ENCODE measurements at regions not wholly inside any gene's neighbourhood (a gene's known extent, or its start where the extent isn't known, plus 50 kb on each side); places are given as distances from the start of the nearest gene placed in this dataset.
A peak's percentile ranks its signal among the peaks of the same experiment; 100 is the strongest.

GRCh38 chr14:66291756-66292155 is 194.4 kb upstream of the CCDC196 start:
- Histone ChIP-seq H3K36me3 (replicated peaks in 1 of 2) (no peaks in the 10 kb centered on the region), H3K27me3 (no peaks in the 10 kb centered on the region), H3K4me3 (no peak overlapping the region), H3K4me1 (replicated peaks in 1 of 2) (no peaks in the 10 kb centered on the region), H3K27ac (no peak overlapping the region), H3K9me3 (replicated peaks in 1 of 3) (no peaks in the 10 kb centered on the region)
- DNase-seq: no peak
- no peak for TF ChIP-seq POLR2A (IDR thresholded peaks at IDR 0.05)
- TF ChIP-seq, protein P1, sequence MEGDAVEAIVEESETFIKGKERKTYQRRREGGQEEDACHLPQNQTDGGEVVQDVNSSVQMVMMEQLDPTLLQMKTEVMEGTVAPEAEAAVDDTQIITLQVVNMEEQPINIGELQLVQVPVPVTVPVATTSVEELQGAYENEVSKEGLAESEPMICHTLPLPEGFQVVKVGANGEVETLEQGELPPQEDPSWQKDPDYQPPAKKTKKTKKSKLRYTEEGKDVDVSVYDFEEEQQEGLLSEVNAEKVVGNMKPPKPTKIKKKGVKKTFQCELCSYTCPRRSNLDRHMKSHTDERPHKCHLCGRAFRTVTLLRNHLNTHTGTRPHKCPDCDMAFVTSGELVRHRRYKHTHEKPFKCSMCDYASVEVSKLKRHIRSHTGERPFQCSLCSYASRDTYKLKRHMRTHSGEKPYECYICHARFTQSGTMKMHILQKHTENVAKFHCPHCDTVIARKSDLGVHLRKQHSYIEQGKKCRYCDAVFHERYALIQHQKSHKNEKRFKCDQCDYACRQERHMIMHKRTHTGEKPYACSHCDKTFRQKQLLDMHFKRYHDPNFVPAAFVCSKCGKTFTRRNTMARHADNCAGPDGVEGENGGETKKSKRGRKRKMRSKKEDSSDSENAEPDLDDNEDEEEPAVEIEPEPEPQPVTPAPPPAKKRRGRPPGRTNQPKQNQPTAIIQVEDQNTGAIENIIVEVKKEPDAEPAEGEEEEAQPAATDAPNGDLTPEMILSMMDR (IDR thresholded peaks at IDR 0.05): no peak
- intact Hi-C loops (cut with DNase I): no loop called here

GRCh38 chr14:66293533-66294105 is 192.6 kb upstream of the CCDC196 start:
- TF ChIP-seq POLR2A (IDR thresholded peaks at IDR 0.05): no peak
- TF ChIP-seq, protein P1 (IDR thresholded peaks at IDR 0.05): no peak
- peak overlapping the region in 1 of 4 donors; percentile 21 for H3K4me3 ChIP-seq
- 34 to 65% (median 51%) methylated on average over 3 of the region's 3 CpGs for WGBS, 4 donors
- no peaks in the 10 kb centered on the region for H3K27me3 ChIP-seq
- H3K27ac ChIP-seq: no peak overlapping the region
- intact Hi-C loops (cut with DNase I): no loop called here
- DNase-seq: no peak
- no peaks in the 10 kb centered on the region for H3K4me1 ChIP-seq (replicated peaks in 1 of 2)
- no peaks in the 10 kb centered on the region for H3K9me3 ChIP-seq (replicated peaks in 1 of 3)
- H3K36me3 ChIP-seq (replicated peaks in 1 of 2): no peaks in the 10 kb centered on the region

GRCh38 chr14:66295386-66295785 is 190.8 kb upstream of the CCDC196 start:
- TF ChIP-seq POLR2A (IDR thresholded peaks at IDR 0.05): no peak
- TF ChIP-seq, protein P1 (IDR thresholded peaks at IDR 0.05): no peak
- DNase-seq: no peak
- H3K27me3 ChIP-seq: no peaks in the 10 kb centered on the region
- intact Hi-C loops (cut with DNase I): no loop called here
- no peak overlapping the region for H3K4me3 ChIP-seq
- H3K36me3 ChIP-seq (replicated peaks in 1 of 2): no peaks in the 10 kb centered on the region
- H3K4me1 ChIP-seq (replicated peaks in 1 of 2): no peaks in the 10 kb centered on the region
- H3K27ac ChIP-seq: no peak overlapping the region
- H3K9me3 ChIP-seq (replicated peaks in 1 of 3): no peaks in the 10 kb centered on the region
- WGBS, 4 donors: 88 to 93% (median 89%) methylated on average over 2 of the region's 2 CpGs

DNA sequence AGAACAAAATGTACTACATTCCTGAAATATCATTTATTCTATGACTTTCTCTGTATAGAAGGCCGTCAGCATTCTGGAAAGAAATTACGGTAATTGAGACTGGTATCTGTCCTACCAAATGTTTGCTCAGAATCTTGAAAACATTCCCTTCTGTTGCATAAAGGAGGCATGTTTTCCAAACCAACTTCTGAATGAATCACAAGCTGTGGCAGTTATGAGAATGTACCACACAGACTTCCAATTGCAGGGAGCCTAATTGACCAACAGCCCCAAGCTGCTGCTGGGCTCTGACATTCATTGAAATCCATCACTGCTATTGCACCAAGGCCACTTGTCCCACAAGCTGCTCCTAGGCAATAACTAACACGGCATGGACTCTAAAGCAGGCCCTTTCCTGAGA is 185.3 kb upstream of the CCDC196 start:
- Histone ChIP-seq H3K27me3 (no peaks in the 10 kb centered on the region), H3K9me3 (replicated peaks in 1 of 3) (no peaks in the 10 kb centered on the region), H3K36me3 (replicated peaks in 1 of 2) (no peaks in the 10 kb centered on the region), H3K27ac (no peak overlapping the region), H3K4me1 (replicated peaks in 1 of 2) (no peaks in the 10 kb centered on the region), H3K4me3 (no peak overlapping the region)
- TF ChIP-seq POLR2A (IDR thresholded peaks at IDR 0.05): no peak
- TF ChIP-seq, protein P1 (IDR thresholded peaks at IDR 0.05): no peak
- DNase-seq: no peak
- WGBS, 4 donors: 79 to 89% (median 87%) methylated on average over 3 of the region's 3 CpGs
- intact Hi-C loops (cut with DNase I): no loop called here
